Neural cell (in vitro differentiated cells): ENCODE measurements at regions not wholly inside any gene's neighbourhood (a gene's known extent, or its start where the extent isn't known, plus 50 kb on each side); places are given as distances from the start of the nearest gene placed in this dataset.

Experiments
- H2AFZ ChIP-seq: fragments of 200-600, 300-800 bp; sonication (generic), shearing (Covaris generic); 2 replicates; pipeline ENCODE4 v1.6.0; 2014; ENCODE audit warnings: low read depth, mild to moderate bottlenecking, antibody characterized with exemption, low read length, moderate library complexity
- H3F3A ChIP-seq: fragments of 200-600 bp; shearing (Covaris generic); 2 replicates; pipeline ENCODE4 v1.6.1; 2016; ENCODE audit warnings: mild to moderate bottlenecking, moderate library complexity, mixed read lengths, antibody characterized with exemption, low read length; ENCODE audit not compliant: insufficient read depth, poor library complexity, severe bottlenecking
- H3K27ac ChIP-seq: fragments of 200-600, 300-800 bp; sonication (generic), shearing (Covaris generic); 2 replicates; pipeline ENCODE4 v1.5.1; 2014; ENCODE audit warnings: mild to moderate bottlenecking, low read length, moderate library complexity
- H3K27me3 ChIP-seq: fragments of 300-800, 200-600 bp; sonication (generic), shearing (Covaris generic); 2 replicates; pipeline ENCODE4 v1.6.0; 2014; ENCODE audit warnings: mild to moderate bottlenecking, low read depth, low read length, moderate library complexity; ENCODE audit not compliant: insufficient read depth
- H3K36me3 ChIP-seq: fragments of 300-800, 200-600 bp; sonication (generic), shearing (Covaris generic); 2 replicates; pipeline ENCODE4 v1.5.1; 2014; ENCODE audit warnings: mild to moderate bottlenecking, antibody characterized with exemption, low read length, moderate library complexity; ENCODE audit not compliant: insufficient read depth
- H3K4me2 ChIP-seq: fragments of 300-800, 200-600 bp; sonication (generic), shearing (Covaris generic); 2 replicates; pipeline ENCODE4 v1.6.0; 2014; ENCODE audit warnings: mild to moderate bottlenecking, low read length
- H3K4me3 ChIP-seq: fragments of 300-800, 200-600 bp; sonication (generic), shearing (Covaris generic); 2 replicates; pipeline ENCODE4 v1.5.1; 2014; ENCODE audit warnings: mild to moderate bottlenecking, low read length, moderate library complexity
- H3K79me2 ChIP-seq: fragments of 200-600 bp; shearing (Covaris generic); replicated peaks from 2 replicates; pipeline ENCODE4 v1.6.0; 2014; ENCODE audit warnings: mild to moderate bottlenecking, low read length, moderate library complexity; ENCODE audit not compliant: insufficient read depth
- H3K9ac ChIP-seq: fragments of 300-800, 200-600 bp; sonication (generic), shearing (Covaris generic); 2 replicates; pipeline ENCODE4 v1.6.1; 2016; ENCODE audit warnings: mild to moderate bottlenecking, low read length, mixed read lengths
- H3K9me2 ChIP-seq: fragments of 200-600 bp; shearing (Covaris generic); 2 replicates; pipeline ENCODE4 v1.6.1; 2016; ENCODE audit warnings: mild to moderate bottlenecking, low read length, mixed read lengths; ENCODE audit not compliant: insufficient read depth
- H3K9me3 ChIP-seq: fragments of 200-600, 300-800 bp; sonication (generic), shearing (Covaris generic); 2 replicates; pipeline ENCODE4 v1.6.1; 2016; ENCODE audit warnings: mild to moderate bottlenecking, mixed run types, low read length, moderate library complexity, mixed read lengths
- H4K20me1 ChIP-seq: fragments of 200-600 bp; shearing (Covaris generic); 2 replicates; pipeline ENCODE4 v1.6.1; 2016; ENCODE audit warnings: mild to moderate bottlenecking, mixed run types; ENCODE audit not compliant: insufficient read depth
- CTCF ChIP-seq: fragments of 450-650 bp; IDR thresholded peaks from 2 replicates; pipeline ENCODE4 v1.5.1; 2014; ENCODE audit warnings: antibody characterized with exemption, mild to moderate bottlenecking, moderate library complexity; ENCODE audit not compliant: poor library complexity, severe bottlenecking
- EP300 ChIP-seq: fragments of 450-650 bp; conservative IDR thresholded peaks from 2 replicates; pipeline ENCODE4 v1.6.1; 2014; ENCODE audit warnings: antibody characterized with exemption, mild to moderate bottlenecking, moderate library complexity; ENCODE audit not compliant: poor library complexity, severe bottlenecking
- EZH2 ChIP-seq: fragments of 200-600, 300-800 bp; shearing (Covaris generic), sonication (generic); IDR thresholded peaks from 2 replicates; pipeline ENCODE4 v1.6.1; 2014; ENCODE audit warnings: antibody characterized with exemption, low read length, borderline replicate concordance, mild to moderate bottlenecking; ENCODE audit not compliant: insufficient read depth, poor library complexity, severe bottlenecking
- MXI1 ChIP-seq: fragments of 450-650 bp; conservative IDR thresholded peaks from 2 replicates; pipeline ENCODE4 v1.6.1; 2014; ENCODE audit warnings: antibody characterized with exemption, mild to moderate bottlenecking; ENCODE audit not compliant: poor library complexity, severe bottlenecking
- POLR2AphosphoS5 ChIP-seq: IDR thresholded peaks from 2 replicates; pipeline ENCODE4 v1.6.1; 2012
- RAD21 ChIP-seq: fragments of 450-650 bp; conservative IDR thresholded peaks from 2 replicates; pipeline ENCODE4 v1.6.1; 2014; ENCODE audit warnings: antibody characterized with exemption, mild to moderate bottlenecking, moderate library complexity
- REST ChIP-seq: IDR thresholded peaks from 2 replicates; pipeline ENCODE4 v1.6.1; 2012; ENCODE audit warnings: borderline replicate concordance
- SMC3 ChIP-seq: fragments of 450-650 bp; conservative IDR thresholded peaks from 2 replicates; pipeline ENCODE4 v1.6.1; 2014; ENCODE audit warnings: antibody characterized with exemption, mild to moderate bottlenecking, moderate library complexity; ENCODE audit not compliant: poor library complexity
- TAF1 ChIP-seq: IDR thresholded peaks from 2 replicates; pipeline ENCODE4 v1.6.1; 2012; ENCODE audit warnings: low read depth

GRCh38 chr16:86322283-86322682 is 188.0 kb upstream of the FOXF1 start:
- Histone ChIP-seq H3K9me3 (no peaks in the 10 kb centered on the region), H4K20me1 (no peaks in the 10 kb centered on the region)

GRCh38 chr16:86322806-86323205 is 187.5 kb upstream of the FOXF1 start:
- Histone ChIP-seq H3K4me2 (no peak overlapping the region), H3K4me3 (no peak overlapping the region), H3K36me3 (no peaks in the 10 kb centered on the region), H3K27ac (no peak overlapping the region), H3F3A (no peaks in the 10 kb centered on the region), H3K9me3 (no peaks in the 10 kb centered on the region), H2AFZ (no peak overlapping the region), H3K9ac (no peak overlapping the region), H3K79me2 (no peaks in the 10 kb centered on the region), H3K9me2 (no peaks in the 10 kb centered on the region), H4K20me1 (no peaks in the 10 kb centered on the region), H3K27me3 (no peaks in the 10 kb centered on the region)
- TF ChIP-seq TAF1, result no peak
- no peak for TF ChIP-seq REST
- no peak for TF ChIP-seq SMC3
- no peak for TF ChIP-seq POLR2AphosphoS5
- no peak for TF ChIP-seq CTCF
- TF ChIP-seq EZH2, result no peak
- TF ChIP-seq EP300, result no peak

More at GRCh38 chr16:86322283-86322682, 188.0 kb upstream of the FOXF1 start:
- no peak for TF ChIP-seq POLR2AphosphoS5
- no peak for TF ChIP-seq CTCF
- no peak for TF ChIP-seq EZH2
- TF ChIP-seq REST, result no peak
- TF ChIP-seq TAF1, result no peak
- TF ChIP-seq EP300, result no peak
- TF ChIP-seq SMC3, result no peak
- no peak for TF ChIP-seq RAD21
- no peak for TF ChIP-seq MXI1
- H3F3A ChIP-seq, result no peaks in the 10 kb centered on the region
- H3K27ac ChIP-seq, result no peak overlapping the region
- no peaks in the 10 kb centered on the region for H3K9me2 ChIP-seq
- no peaks in the 10 kb centered on the region for H3K79me2 ChIP-seq
- no peaks in the 10 kb centered on the region for H3K27me3 ChIP-seq
- no peak overlapping the region for H3K4me2 ChIP-seq
- no peak overlapping the region for H2AFZ ChIP-seq
- no peaks in the 10 kb centered on the region for H3K36me3 ChIP-seq
- H3K4me3 ChIP-seq, result no peak overlapping the region
- H3K9ac ChIP-seq, result no peak overlapping the region
